Activated T-cell treated with anti-CD3 and anti-CD28 coated beads, Interleukin-2, amount 50 U/mL, for 72 hours (primary cell): ENCODE measurements at regions not wholly inside any gene's neighbourhood (a gene's known extent, or its start where the extent isn't known, plus 50 kb on each side); places are given as distances from the start of the nearest gene placed in this dataset.

Experiments used
- ATAC-seq, 2 donors: fragments of 150-1000 bp; cut with Tn5 transposase; replicated peaks in 1 of 2; 2 replicates each; pipeline ENCODE4 v1.10.0; 2021; ENCODE audit warnings: moderate library complexity in 2 of 2, mild to moderate bottlenecking in 1 of 2
- DNase-seq, 2 donors: peaks; one replicate each; pipeline ENCODE4 v3.0.0; 2021 to 2022; ENCODE audit warnings: mixed read lengths in 1 of 2
- H3K27ac Mint-ChIP-seq: one replicate; pipeline ENCODE4 v1.8.0; 2022; ENCODE audit warnings: mild to moderate bottlenecking, moderate library complexity, mixed read lengths
- H3K27me3 Mint-ChIP-seq: one replicate; pipeline ENCODE4 v1.8.0; 2022; ENCODE audit warnings: low read depth, mixed read lengths
- H3K36me3 Mint-ChIP-seq, 2 donors: one replicate each; pipeline ENCODE4 v1.8.0; 2022; ENCODE audit warnings: mixed read lengths in 2 of 2, mild to moderate bottlenecking in 1 of 2; ENCODE audit not compliant: insufficient read depth in 2 of 2
- H3K4me1 Mint-ChIP-seq: one replicate; pipeline ENCODE4 v1.8.0; 2022; ENCODE audit warnings: low read depth, mixed read lengths
- H3K4me3 Mint-ChIP-seq, 2 donors: one replicate each; pipeline ENCODE4 v1.8.0; 2022; ENCODE audit warnings: mild to moderate bottlenecking in 2 of 2, mixed read lengths in 2 of 2, moderate library complexity in 2 of 2
- H3K9me3 Mint-ChIP-seq, 2 donors: one replicate each; pipeline ENCODE4 v1.8.0; 2022; ENCODE audit warnings: mixed read lengths in 2 of 2

GRCh38 chr12:107258780-107259179, 165.4 kb upstream of the CRY1 start:
- H3K4me1 Mint-ChIP-seq = peaks cover under 1% of the 10 kb centered on the region
- peaks cover 0 to 2% of the 10 kb centered on the region in 2 donors for H3K9me3 Mint-ChIP-seq
- DNase-seq (no peak), ATAC-seq (no peak)
- H3K36me3 Mint-ChIP-seq = peaks cover 0 to 2% of the 10 kb centered on the region in 2 donors
- no peaks in the 10 kb centered on the region for H3K27me3 Mint-ChIP-seq
- H3K4me3 Mint-ChIP-seq = no peak overlapping the region
- no peak overlapping the region for H3K27ac Mint-ChIP-seq

- H3K4me3 Mint-ChIP-seq = no peak overlapping the region
- DNase-seq (no peak), ATAC-seq (no peak)
- H3K4me1 Mint-ChIP-seq = peaks cover 13% of the 10 kb centered on the region
- H3K9me3 Mint-ChIP-seq = peaks cover 3 to 6% of the 10 kb centered on the region in 2 donors
- no peaks in the 10 kb centered on the region for H3K27me3 Mint-ChIP-seq
- peaks cover 3 to 6% of the 10 kb centered on the region in 2 donors for H3K36me3 Mint-ChIP-seq
- H3K27ac Mint-ChIP-seq = no peak overlapping the region
Measured at GRCh38 chr12:107263980-107264379, 170.6 kb upstream of the CRY1 start.

- DNase-seq = peak in 1 of 2 donors; percentile 12
- H3K27me3 Mint-ChIP-seq = no peaks in the 10 kb centered on the region
- H3K4me1 Mint-ChIP-seq = peaks cover 13% of the 10 kb centered on the region
- H3K9me3 Mint-ChIP-seq = peaks cover 3 to 6% of the 10 kb centered on the region in 2 donors
- peak in 1 of 2 donors; percentile 78 for ATAC-seq
- H3K27ac Mint-ChIP-seq = no peak overlapping the region
- peaks cover 3 to 6% of the 10 kb centered on the region in 2 donors for H3K36me3 Mint-ChIP-seq
- H3K4me3 Mint-ChIP-seq = peak overlapping the region in 1 of 2 donors; percentile 48
Measured at GRCh38 chr12:107264667-107265066, 171.3 kb upstream of the CRY1 start.

- H3K36me3 Mint-ChIP-seq = peaks cover 3 to 6% of the 10 kb centered on the region in 2 donors
- H3K9me3 Mint-ChIP-seq = peaks cover 3 to 6% of the 10 kb centered on the region in 2 donors
- no peak overlapping the region for H3K27ac Mint-ChIP-seq
- no peak for DNase-seq
- peaks cover 13% of the 10 kb centered on the region for H3K4me1 Mint-ChIP-seq
- H3K27me3 Mint-ChIP-seq = no peaks in the 10 kb centered on the region
- ATAC-seq = no peak
- no peak overlapping the region for H3K4me3 Mint-ChIP-seq
Measured at GRCh38 chr12:107267604-107268003, 174.3 kb upstream of the CRY1 start.

GRCh38 chr12:107271523-107271922, 178.2 kb upstream of the CRY1 start:
- no peak overlapping the region for H3K27ac Mint-ChIP-seq
- no peak overlapping the region for H3K4me3 Mint-ChIP-seq
- H3K4me1 Mint-ChIP-seq = no peaks in the 10 kb centered on the region
- no peak for ATAC-seq
- H3K27me3 Mint-ChIP-seq = no peaks in the 10 kb centered on the region
- no peaks in the 10 kb centered on the region for H3K9me3 Mint-ChIP-seq
- no peaks in the 10 kb centered on the region for H3K36me3 Mint-ChIP-seq
- no peak for DNase-seq

GRCh38 chr12:107275530-107275929, 182.2 kb upstream of the CRY1 start:
- ATAC-seq (no peak), DNase-seq (no peak)
- H3K4me3 Mint-ChIP-seq = no peak overlapping the region
- no peak overlapping the region for H3K27ac Mint-ChIP-seq
- H3K4me1 Mint-ChIP-seq = peaks cover 5% of the 10 kb centered on the region
- no peaks in the 10 kb centered on the region for H3K27me3 Mint-ChIP-seq
- H3K9me3 Mint-ChIP-seq = peaks cover 3% of the 10 kb centered on the region in 2 donors
- no peaks in the 10 kb centered on the region for H3K36me3 Mint-ChIP-seq

GRCh38 chr12:107277855-107278254, 184.5 kb upstream of the CRY1 start:
- peaks cover 5% of the 10 kb centered on the region for H3K4me1 Mint-ChIP-seq
- H3K27ac Mint-ChIP-seq = no peak overlapping the region
- no peaks in the 10 kb centered on the region for H3K27me3 Mint-ChIP-seq
- ATAC-seq (no peak), DNase-seq (no peak)
- H3K36me3 Mint-ChIP-seq = no peaks in the 10 kb centered on the region
- H3K9me3 Mint-ChIP-seq = peaks cover 3% of the 10 kb centered on the region in 2 donors
- no peak overlapping the region for H3K4me3 Mint-ChIP-seq

- H3K4me3 Mint-ChIP-seq = no peak overlapping the region
- DNase-seq = no peak
- ATAC-seq = no peak
- peaks cover 3 to 6% of the 10 kb centered on the region in 2 donors for H3K9me3 Mint-ChIP-seq
- H3K27me3 Mint-ChIP-seq = no peaks in the 10 kb centered on the region
- no peaks in the 10 kb centered on the region for H3K36me3 Mint-ChIP-seq
- peaks cover 10% of the 10 kb centered on the region for H3K4me1 Mint-ChIP-seq
- H3K27ac Mint-ChIP-seq = no peak overlapping the region
Measured at GRCh38 chr12:107282628-107283027, 189.3 kb upstream of the CRY1 start.

- Mint-ChIP-seq H3K27me3 (no peaks in the 10 kb centered on the region), H3K4me1 (peaks cover 11% of the 10 kb centered on the region), H3K36me3 (no peaks in the 10 kb centered on the region), H3K4me3 (no peak overlapping the region), H3K9me3 (peaks cover 0 to 3% of the 10 kb centered on the region in 2 donors), H3K27ac (no peak overlapping the region)
- no peak for ATAC-seq
- no peak for DNase-seq
Measured at GRCh38 chr12:107283652-107284051, 190.3 kb upstream of the CRY1 start.

GRCh38 chr12:107284692-107285091, 191.3 kb upstream of the CRY1 start:
- no peaks in the 10 kb centered on the region for H3K36me3 Mint-ChIP-seq
- ATAC-seq = no peak
- DNase-seq = no peak
- H3K27me3 Mint-ChIP-seq = no peaks in the 10 kb centered on the region
- H3K27ac Mint-ChIP-seq = no peak overlapping the region
- H3K9me3 Mint-ChIP-seq = peaks cover 0 to 3% of the 10 kb centered on the region in 2 donors
- peaks cover 11% of the 10 kb centered on the region for H3K4me1 Mint-ChIP-seq
- H3K4me3 Mint-ChIP-seq = no peak overlapping the region

GRCh38 chr12:107287436-107288413, 194.4 kb upstream of the CRY1 start:
- Mint-ChIP-seq H3K36me3 (no peaks in the 10 kb centered on the region), H3K4me3 (peak overlapping the region; percentile 25 to 37), H3K27me3 (no peaks in the 10 kb centered on the region), H3K27ac (no peak overlapping the region), H3K4me1 (peaks cover 11% of the 10 kb centered on the region), H3K9me3 (peaks cover 0 to 3% of the 10 kb centered on the region in 2 donors)
- peak; percentile 48 to 61 for DNase-seq
- peak; percentile 94 to 95 for ATAC-seq

GRCh38 chr12:107288414-107289127, 195.2 kb upstream of the CRY1 start:
- peak; percentile 26 to 47 for ATAC-seq
- no peaks in the 10 kb centered on the region for H3K27me3 Mint-ChIP-seq
- peaks cover 11% of the 10 kb centered on the region for H3K4me1 Mint-ChIP-seq
- no peak overlapping the region for H3K4me3 Mint-ChIP-seq
- peaks cover 0 to under 1% of the 10 kb centered on the region in 2 donors for H3K9me3 Mint-ChIP-seq
- H3K36me3 Mint-ChIP-seq = no peaks in the 10 kb centered on the region
- peak in 1 of 2 donors; percentile 4 for DNase-seq
- no peak overlapping the region for H3K27ac Mint-ChIP-seq

GRCh38 chr12:107291018-107291417, 197.7 kb upstream of the CRY1 start:
- DNase-seq (no peak), ATAC-seq (no peak)
- Mint-ChIP-seq H3K27ac (no peak overlapping the region), H3K4me3 (no peak overlapping the region), H3K4me1 (peaks cover 11% of the 10 kb centered on the region), H3K27me3 (no peaks in the 10 kb centered on the region), H3K36me3 (no peaks in the 10 kb centered on the region), H3K9me3 (peaks cover 0 to 2% of the 10 kb centered on the region in 2 donors)
